VCaP (cell line): ENCODE measurements at regions not wholly inside any gene's neighbourhood (a gene's known extent, or its start where the extent isn't known, plus 50 kb on each side); places are given as distances from the start of the nearest gene placed in this dataset.

Experiments
- H3K27ac ChIP-seq: fragments of 450-650 bp; 2 replicates; pipeline ENCODE4 v1.5.1; 2017
- CTCF ChIP-seq: fragments of 450-650 bp; conservative IDR thresholded peaks from 2 replicates; pipeline ENCODE4 v1.5.1; 2017; ENCODE audit warnings: mild to moderate bottlenecking, moderate library complexity

- no peak overlapping the region for H3K27ac ChIP-seq
- TF ChIP-seq CTCF: no peak
Observed at GRCh38 chr17:77001487-77001886, 133.3 kb downstream of the MGAT5B start.

GRCh38 chr17:77002103-77003045, 134.2 kb downstream of the MGAT5B start:
- TF ChIP-seq CTCF: no peak
- H3K27ac ChIP-seq: no peak overlapping the region

GRCh38 chr17:77003699-77004098, 135.5 kb downstream of the MGAT5B start:
- TF ChIP-seq CTCF: no peak
- H3K27ac ChIP-seq: no peak overlapping the region

GRCh38 chr17:77006971-77007649, 133.7 kb upstream of the SEC14L1 start:
- no peak for TF ChIP-seq CTCF
- no peak overlapping the region for H3K27ac ChIP-seq

DNA sequence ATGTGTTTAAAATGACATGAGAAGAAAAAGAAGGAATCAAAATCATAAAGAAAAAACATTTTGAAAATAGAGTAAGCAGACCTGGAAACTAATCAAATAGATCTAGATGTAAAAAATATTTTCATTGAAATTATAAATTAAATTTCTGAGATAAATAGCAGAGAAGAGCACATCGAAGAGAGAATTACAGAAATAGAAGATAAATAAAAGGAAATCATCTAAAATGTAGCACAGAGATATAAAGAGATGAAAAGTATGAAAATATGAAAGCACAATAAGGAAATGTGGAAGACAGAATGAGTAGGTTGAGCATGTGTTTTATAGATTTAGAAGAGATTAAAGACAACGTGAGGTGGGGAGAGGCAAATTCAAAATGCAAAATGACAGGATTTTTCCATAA, 130.9 kb upstream of the SEC14L1 start:
- no peak overlapping the region for H3K27ac ChIP-seq
- TF ChIP-seq CTCF: no peak

GRCh38 chr17:77010667-77011066, 130.1 kb upstream of the SEC14L1 start:
- TF ChIP-seq CTCF: no peak
- H3K27ac ChIP-seq: no peak overlapping the region

GRCh38 chr17:77011173-77012011, 129.4 kb upstream of the SEC14L1 start:
- H3K27ac ChIP-seq: no peak overlapping the region
- TF ChIP-seq CTCF: peak; percentile 94
